ENCODE measurements at regions not wholly inside any gene's neighbourhood (a gene's known extent, or its start where the extent isn't known, plus 50 kb on each side); places are given as distances from the start of the nearest gene placed in this dataset.
A peak's percentile ranks its signal among the peaks of the same experiment; 100 is the strongest.
"Not testable (repeated sequence)": the region's sequence is repeated elsewhere in the genome, so short reads cannot be mapped to it uniquely, and the experiment has no call there.

GRCh38 chr3:177402533-177402932, 205.3 kb upstream of the TBL1XR1 start:
- no peak for DNase-seq

GRCh38 chr3:177405191-177405672, 207.9 kb upstream of the TBL1XR1 start:
- no peak for DNase-seq

- DNase-seq: no peak
These were observed 213.4 kb upstream of the TBL1XR1 start for GRCh38 chr3:177410730-177411129.

- DNase-seq: no peak
These were observed 213.9 kb upstream of the TBL1XR1 start for GRCh38 chr3:177411201-177411600.

DNA sequence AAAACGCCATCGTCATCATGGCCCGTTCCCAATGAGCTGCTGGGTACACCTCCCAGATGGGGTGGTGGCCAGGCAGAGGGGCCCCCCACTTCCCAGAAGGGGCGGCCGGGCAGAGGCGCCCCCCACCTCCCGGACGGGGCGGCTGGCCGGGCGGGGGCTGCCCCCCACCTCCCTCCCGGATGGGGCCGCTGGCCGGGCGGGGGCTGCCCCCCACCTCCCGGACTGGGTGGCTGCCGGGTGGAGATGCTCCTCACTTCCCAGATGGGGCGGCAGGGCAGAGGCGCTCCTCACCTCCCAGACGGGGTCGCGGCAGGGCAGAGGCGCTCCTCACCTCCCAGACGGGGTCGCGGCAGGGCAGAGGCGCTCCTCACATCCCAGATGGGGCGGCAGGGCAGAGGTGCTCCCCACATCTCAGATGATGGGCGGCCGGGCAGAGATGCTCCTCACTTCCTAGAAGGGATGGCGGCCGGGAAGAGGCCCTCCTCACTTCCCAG, 215.4 kb upstream of the TBL1XR1 start:
- DNase-seq: not testable (repeated sequence)

- no peak for DNase-seq
These were observed 216.8 kb upstream of the TBL1XR1 start for GRCh38 chr3:177414093-177414492.

DNA sequence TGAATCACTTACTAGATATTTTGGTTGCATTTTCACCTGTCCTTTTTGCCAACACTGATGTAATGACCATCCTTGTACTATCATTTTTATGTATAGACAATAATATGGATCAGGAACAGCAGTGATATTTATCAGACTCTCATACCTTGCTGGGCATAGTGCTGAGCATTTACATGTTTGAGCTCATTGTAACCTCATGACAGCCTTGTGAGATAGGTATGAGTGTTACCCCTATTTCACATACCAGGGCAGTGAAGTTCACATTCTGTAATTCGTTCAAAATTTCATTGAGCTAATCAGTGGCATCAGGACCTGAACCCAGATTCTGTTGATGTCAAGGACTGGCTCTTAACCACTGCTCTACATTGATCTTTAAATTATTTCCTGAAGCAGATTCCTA, 221.5 kb upstream of the TBL1XR1 start:
- no peak for DNase-seq

- no peak for DNase-seq
These were observed 222.8 kb upstream of the TBL1XR1 start for GRCh38 chr3:177419904-177420601.

- DNase-seq: no peak
These were observed 223.6 kb upstream of the TBL1XR1 start for GRCh38 chr3:177420651-177421480.

DNA sequence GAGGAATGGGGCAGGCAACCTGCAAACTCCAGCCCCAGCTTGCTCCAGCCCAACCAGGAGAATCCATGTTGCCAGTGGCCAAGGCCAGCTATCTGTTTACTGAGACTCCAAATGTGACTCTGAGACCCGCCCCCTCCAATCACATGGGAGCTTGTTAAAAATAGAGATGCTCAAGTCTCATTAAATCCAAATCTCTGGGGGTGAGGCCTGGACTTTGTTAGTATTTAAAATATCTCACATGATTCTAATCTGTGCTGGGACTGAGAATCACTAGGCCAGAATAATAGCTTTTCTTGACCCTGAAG, 224.2 kb upstream of the TBL1XR1 start:
- no peak for DNase-seq

DNA sequence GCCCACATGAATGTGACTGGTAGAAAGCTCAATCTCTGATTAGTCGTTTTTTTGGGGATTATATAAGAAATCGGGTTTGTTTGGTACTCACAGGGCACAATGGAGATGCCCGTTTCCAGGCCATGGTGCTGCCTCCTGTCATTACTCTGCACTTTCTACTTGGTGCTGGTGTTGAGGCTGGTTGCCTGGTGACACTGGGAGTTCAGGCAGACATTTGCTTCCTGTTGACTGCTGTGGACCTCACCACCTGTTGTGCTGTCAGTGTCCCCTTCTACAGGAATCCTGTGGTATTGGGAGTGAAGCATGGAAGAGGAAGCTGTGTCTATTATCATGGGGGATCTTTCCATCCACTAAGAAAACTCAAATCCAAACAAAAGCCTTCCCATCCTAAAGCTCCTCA, 227.2 kb upstream of the TBL1XR1 start:
- DNase-seq: no peak

GRCh38 chr3:177425042-177425441, 227.8 kb upstream of the TBL1XR1 start:
- no peak for DNase-seq

DNA sequence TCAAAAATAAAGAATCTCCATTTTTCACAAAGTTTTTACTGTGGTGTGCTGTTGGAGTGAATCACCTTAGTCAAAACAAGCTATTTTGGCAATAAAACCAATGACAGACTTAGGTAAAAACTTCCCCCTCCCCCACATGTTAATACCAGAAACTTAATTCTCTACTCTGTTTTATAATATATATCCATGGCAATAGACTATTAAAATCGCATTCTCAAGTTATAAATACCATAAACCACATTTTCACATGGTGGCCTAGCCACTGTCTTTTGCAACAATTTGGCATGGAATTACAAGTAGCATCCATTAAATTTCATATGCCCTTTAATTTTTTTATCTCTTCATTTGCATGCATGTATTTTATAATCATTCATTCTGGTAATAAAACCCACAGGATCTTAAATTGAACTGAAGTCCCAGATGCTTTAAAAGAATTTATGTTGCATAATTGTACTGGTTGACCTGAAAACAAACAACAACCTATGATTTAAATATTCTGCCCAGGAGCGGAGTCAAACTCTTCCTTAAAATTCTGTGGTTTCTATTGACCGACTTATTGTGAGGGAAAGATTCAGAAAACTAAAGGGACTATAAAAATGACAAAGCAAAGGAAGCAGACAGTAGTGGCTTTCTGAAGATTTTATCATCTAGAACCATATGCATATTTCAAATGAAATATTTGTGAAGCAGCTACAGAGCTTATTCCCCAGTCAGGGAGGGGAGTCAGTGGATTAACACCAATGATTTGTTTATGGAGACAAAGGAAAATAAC, 229.0 kb upstream of the TBL1XR1 start:
- DNase-seq: no peak

DNA sequence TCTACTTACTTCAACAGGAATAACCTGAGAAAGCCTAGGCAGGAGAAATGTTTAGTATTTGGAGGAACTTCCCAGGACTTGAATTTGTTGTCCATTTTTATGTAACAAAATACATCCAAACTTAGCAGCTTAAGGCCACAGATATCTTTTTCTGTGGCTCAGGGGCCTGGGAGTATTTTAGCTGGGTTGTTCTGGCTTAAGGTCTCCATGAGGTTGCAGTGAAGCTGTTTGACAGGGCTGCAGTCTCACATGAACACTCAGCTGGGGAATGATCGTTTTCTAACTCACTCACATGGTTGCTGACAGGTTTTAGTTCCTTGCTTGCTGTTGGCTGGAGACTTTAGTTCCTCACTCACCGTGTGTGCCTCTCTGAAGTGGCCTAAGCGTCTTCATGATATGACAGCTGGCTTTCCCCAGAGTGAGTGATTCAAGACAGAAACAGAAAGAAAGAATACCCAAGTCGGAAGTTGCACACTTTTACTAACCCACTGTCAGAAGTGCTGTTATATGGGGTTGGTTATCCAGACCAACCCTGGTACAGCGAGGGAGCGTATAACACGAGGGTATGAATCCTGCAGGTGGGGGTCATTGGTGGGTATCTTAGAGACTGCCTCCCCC, 229.7 kb upstream of the TBL1XR1 start:
- no peak for DNase-seq

GRCh38 chr3:177427540-177427939, 230.3 kb upstream of the TBL1XR1 start:
- peak; percentile 48 for DNase-seq

DNA sequence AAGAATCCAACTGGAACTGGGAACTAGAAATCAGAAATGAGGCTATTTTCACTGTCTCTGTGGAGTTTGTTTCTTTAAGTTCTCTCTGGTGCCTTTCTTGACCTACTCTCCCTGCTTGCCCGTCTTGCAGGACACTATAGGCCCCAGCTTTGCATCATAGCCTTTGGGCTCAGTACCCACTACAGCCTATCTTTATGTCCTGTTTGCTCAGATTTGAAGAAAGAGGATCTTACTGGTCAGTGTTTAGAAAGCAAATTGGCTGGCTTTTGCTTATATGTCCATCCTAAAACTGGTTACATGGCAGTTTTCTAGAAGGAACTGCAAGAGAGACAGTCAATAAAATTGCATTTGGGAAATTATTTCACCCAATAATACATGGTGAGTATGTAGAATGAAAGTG, 231.8 kb upstream of the TBL1XR1 start:
- DNase-seq: no peak

GRCh38 chr3:177429771-177430170, 232.5 kb upstream of the TBL1XR1 start:
- DNase-seq: no peak

DNA sequence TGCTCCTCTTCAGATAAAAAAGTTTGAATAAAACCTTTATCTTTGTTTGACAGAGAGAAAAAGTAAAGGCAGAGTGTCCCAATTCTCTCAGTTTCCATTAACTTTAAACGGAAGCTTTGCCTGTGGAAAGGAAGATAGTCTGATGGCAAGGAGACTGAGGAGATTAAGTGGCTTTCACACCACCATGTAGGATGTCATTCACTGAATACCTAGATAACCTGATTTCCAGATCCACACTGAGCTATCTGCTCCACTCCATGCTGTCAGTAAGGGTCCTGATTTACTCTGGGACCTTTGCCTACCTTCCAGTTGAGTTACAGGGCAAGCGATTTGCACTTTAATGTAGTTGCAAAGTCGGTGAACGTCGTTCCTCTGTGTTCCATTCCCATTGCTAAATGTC, 233.4 kb upstream of the TBL1XR1 start:
- DNase-seq: no peak

GRCh38 chr3:177431525-177432176, 234.4 kb upstream of the TBL1XR1 start:
- no peak for DNase-seq

DNA sequence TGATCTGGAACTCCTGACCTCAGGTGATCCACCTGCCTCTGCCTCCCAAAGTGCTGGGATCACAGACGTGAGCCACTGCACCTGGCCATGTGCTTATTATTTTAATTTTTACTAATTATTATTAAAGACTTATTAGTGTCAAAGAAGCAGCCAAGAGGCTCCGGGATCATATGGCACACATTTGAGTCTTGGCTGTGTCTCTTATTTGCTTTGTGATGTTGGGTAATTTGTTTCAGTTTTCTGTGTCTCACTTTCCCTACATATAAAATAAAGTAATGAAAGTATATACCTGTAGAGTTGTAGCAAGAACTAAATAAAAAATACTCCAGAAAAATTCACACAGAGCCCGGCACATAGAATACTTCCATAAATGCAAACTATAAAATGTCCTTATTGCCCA, 238.0 kb upstream of the TBL1XR1 start:
- no peak for DNase-seq

DNA sequence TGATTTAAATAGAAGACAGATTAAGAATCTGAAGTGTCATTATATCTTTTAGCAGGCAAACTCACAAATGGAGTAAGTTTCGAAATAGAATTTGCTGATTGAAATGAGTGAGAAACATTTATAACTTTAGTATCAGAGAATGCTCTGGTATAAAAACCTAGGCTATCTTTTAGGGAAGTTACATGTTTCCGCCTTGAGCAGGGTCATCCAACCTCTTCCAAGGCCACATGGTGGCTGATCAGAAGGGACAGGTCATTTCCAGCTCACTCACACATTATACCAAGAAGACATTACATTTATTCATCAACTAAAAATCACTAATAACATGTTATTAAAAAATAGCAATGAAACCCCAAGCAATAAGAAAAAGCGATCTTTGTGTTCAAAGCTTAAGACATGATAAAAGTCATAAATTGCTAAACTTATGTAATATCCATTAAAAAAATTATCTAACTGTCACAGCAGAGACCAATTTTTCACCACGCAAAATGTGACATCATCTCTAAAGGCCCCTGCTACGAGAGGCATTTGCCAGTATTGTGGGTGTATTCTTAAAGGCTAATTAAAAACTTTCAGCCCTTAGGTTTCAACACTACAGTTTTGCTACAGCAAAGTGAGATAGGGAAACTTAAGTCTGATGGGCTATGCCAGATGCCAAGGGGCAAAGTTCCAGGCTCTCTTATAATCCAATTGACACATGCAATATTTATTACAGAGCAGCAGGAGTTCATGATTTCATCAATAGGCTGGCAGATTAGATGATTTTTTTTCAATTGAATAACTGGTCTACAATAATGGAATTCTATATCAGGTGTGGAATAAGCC, 240.4 kb upstream of the TBL1XR1 start:
- no peak for DNase-seq

All from NCI-H226 (cell line).